Uterus (tissue), 3 donors: ENCODE measurements at regions not wholly inside any gene's neighbourhood (a gene's known extent, or its start where the extent isn't known, plus 50 kb on each side); places are given as distances from the start of the nearest gene placed in this dataset.

Experiments
- DNase-seq, 2 donors: peaks; one replicate each; pipeline ENCODE4 v3.0.0-alpha.2; 2019 to 2020
- H3K27ac ChIP-seq, 2 donors: fragments of 200-600 bp; sonication (generic); 1 replicate in 1 of 2; 2 replicates in 1 of 2; pipeline ENCODE4 v1.5.1; 2016 to 2018
- H3K27me3 ChIP-seq, 2 donors: fragments of 200-600 bp; sonication (generic); one replicate each; pipeline ENCODE4 v1.5.1; 2018 to 2019; ENCODE audit warnings: control low read depth in 1 of 2
- H3K36me3 ChIP-seq, 2 donors: fragments of 200-600 bp; sonication (generic); one replicate each; pipeline ENCODE4 v1.5.1; 2019; ENCODE audit warnings: control low read depth in 1 of 2
- H3K4me1 ChIP-seq, 2 donors: fragments of 200-600 bp; sonication (generic); one replicate each; pipeline ENCODE4 v1.5.1; 2018 to 2019; ENCODE audit warnings: control low read depth in 1 of 2
- H3K4me3 ChIP-seq, 2 donors: fragments of 200-600 bp; sonication (generic); 1 replicate in 1 of 2; 2 replicates in 1 of 2; pipeline ENCODE4 v1.5.1; 2018 to 2019; ENCODE audit warnings: mild to moderate bottlenecking in 1 of 2
- H3K9me3 ChIP-seq, 2 donors: fragments of 200-600 bp; sonication (generic); one replicate each; pipeline ENCODE4 v1.5.1; 2019; ENCODE audit warnings: control low read depth in 1 of 2
- CTCF ChIP-seq, 4 experiments: fragments of 200-600 bp in 2 of 4; fragments of 450-650 bp in 2 of 4; sonication (generic) in 2 of 4; IDR thresholded peaks; one replicate each; pipeline ENCODE4 v1.5.1; 2016 to 2019; ENCODE audit warnings: antibody characterized with exemption in 4 of 4, mild to moderate bottlenecking in 2 of 4, moderate library complexity in 1 of 4
- POLR2A ChIP-seq, 2 donors: fragments of 450-650 bp; IDR thresholded peaks; one replicate each; pipeline ENCODE4 v1.6.1; 2016; ENCODE audit warnings: antibody characterized with exemption in 2 of 2, mild to moderate bottlenecking in 1 of 2, moderate library complexity in 1 of 2
- intact Hi-C: fragments of 100-400 bp; cut with DNase I; formaldehyde crosslinking; loops from one replicate; pipeline ENCODE4 v1.15.1; 2023; ENCODE audit warnings: low total_unique reads
- donor health status: DM: yes; HTN: yes; CAD: no.

GRCh38 chr21:16004523-16004922 lies 274.7 kb downstream of the USP25 start:
- intact Hi-C loops: no loop called here
- Histone ChIP-seq H3K27ac (no peak overlapping the region), H3K4me1 (no peaks in the 10 kb centered on the region), H3K36me3 (no peaks in the 10 kb centered on the region), H3K9me3 (no peaks in the 10 kb centered on the region), H3K4me3 (no peak overlapping the region), H3K27me3 (no peaks in the 10 kb centered on the region)
- no peak for DNase-seq
- no peak for TF ChIP-seq CTCF (IDR thresholded peaks at IDR 0.05)
- no peak for TF ChIP-seq POLR2A (IDR thresholded peaks at IDR 0.05)

- H3K27me3 ChIP-seq: no peaks in the 10 kb centered on the region
- H3K27ac ChIP-seq: no peak overlapping the region
- no peaks in the 10 kb centered on the region for H3K4me1 ChIP-seq
- no peak for DNase-seq
- intact Hi-C loops: no loop called here
- H3K36me3 ChIP-seq: no peaks in the 10 kb centered on the region
- H3K9me3 ChIP-seq: no peaks in the 10 kb centered on the region
- TF ChIP-seq CTCF (IDR thresholded peaks at IDR 0.05) (no peak), POLR2A (IDR thresholded peaks at IDR 0.05) (no peak)
- H3K4me3 ChIP-seq: no peak overlapping the region
Measured at GRCh38 chr21:16005996-16006395, 276.2 kb downstream of the USP25 start.

GRCh38 chr21:16007943-16008342 lies 278.2 kb downstream of the USP25 start:
- TF ChIP-seq POLR2A (IDR thresholded peaks at IDR 0.05) (no peak), CTCF (IDR thresholded peaks at IDR 0.05) (no peak)
- Histone ChIP-seq H3K9me3 (no peaks in the 10 kb centered on the region), H3K4me3 (no peak overlapping the region), H3K27me3 (no peaks in the 10 kb centered on the region), H3K27ac (peak overlapping the region in 1 of 2 donors; percentile 44), H3K36me3 (no peaks in the 10 kb centered on the region), H3K4me1 (no peaks in the 10 kb centered on the region)
- DNase-seq: no peak
- intact Hi-C loops: no loop called here

GRCh38 chr21:16011719-16012118 lies 281.9 kb downstream of the USP25 start:
- Histone ChIP-seq H3K4me1 (no peaks in the 10 kb centered on the region), H3K9me3 (no peaks in the 10 kb centered on the region), H3K4me3 (no peak overlapping the region), H3K27ac (peak overlapping the region; percentile 2 to 68), H3K36me3 (no peaks in the 10 kb centered on the region), H3K27me3 (no peaks in the 10 kb centered on the region)
- TF ChIP-seq POLR2A (IDR thresholded peaks at IDR 0.05) (no peak), CTCF (IDR thresholded peaks at IDR 0.05) (no peak)
- no peak for DNase-seq
- intact Hi-C loops: no loop called here

GRCh38 chr21:16013570-16013969 lies 283.8 kb downstream of the USP25 start:
- no peaks in the 10 kb centered on the region for H3K36me3 ChIP-seq
- no peaks in the 10 kb centered on the region for H3K9me3 ChIP-seq
- peak overlapping the region; percentile 66 to 68 for H3K27ac ChIP-seq
- intact Hi-C loops: no loop called here
- TF ChIP-seq POLR2A (IDR thresholded peaks at IDR 0.05) (no peak), CTCF (IDR thresholded peaks at IDR 0.05) (no peak)
- H3K4me3 ChIP-seq: peak overlapping the region; percentile 5 to 6
- H3K4me1 ChIP-seq: no peaks in the 10 kb centered on the region
- no peaks in the 10 kb centered on the region for H3K27me3 ChIP-seq
- DNase-seq: no peak
